CD4-positive, alpha-beta T cell (primary cell): ENCODE measurements at regions not wholly inside any gene's neighbourhood (a gene's known extent, or its start where the extent isn't known, plus 50 kb on each side); places are given as distances from the start of the nearest gene placed in this dataset.
"Not testable (repeated sequence)": the region's sequence is repeated elsewhere in the genome, so short reads cannot be mapped to it uniquely, and the experiment has no call there.

Experiments used
- ATAC-seq: fragments of 200-7000 bp; cut with Tn5 transposase; one replicate; pipeline ENCODE4 v1.10.0; 2022; ENCODE audit warnings: mild to moderate bottlenecking; ENCODE audit not compliant: poor library complexity
- CTCF ChIA-PET: fragments of 350-600 bp; sonication (Branson Sonifier 250); formaldehyde crosslinking; loops from one replicate; lab custom pipeline; 2021; ENCODE audit warnings: antibody characterized with exemption, inconsistent platforms; lab: Charles Lee
- POLR2A ChIA-PET: fragments of 350-600 bp; sonication (Branson Sonifier 250); formaldehyde crosslinking; loops from one replicate; lab custom pipeline; 2021; ENCODE audit warnings: antibody characterized with exemption, inconsistent platforms; lab: Charles Lee
- DNase-seq, 14 experiments: peaks; one replicate each; pipeline ENCODE4 v3.0.0-alpha.2; 2013 to 2020; ENCODE audit warnings: mixed read lengths in 2 of 14
- H3K27ac ChIP-seq, 2 donors: one replicate each; pipeline versions ENCODE4 v1.5.1 to v1.7.0; 2013; ENCODE audit warnings: low read length in 2 of 2, low read depth in 1 of 2, mild to moderate bottlenecking in 1 of 2
- H3K27me3 ChIP-seq, 2 experiments: 1 replicate in 1 of 2; 2 replicates in 1 of 2; pipeline versions ENCODE4 v1.6.1 to v1.7.0; 2013; ENCODE audit warnings: low read length in 2 of 2, control low read depth in 1 of 2, mild to moderate bottlenecking in 1 of 2, moderate library complexity in 1 of 2; ENCODE audit not compliant: insufficient read depth in 2 of 2, control insufficient read depth in 1 of 2
- H3K36me3 ChIP-seq: one replicate; pipeline ENCODE4 v1.6.1; 2013; ENCODE audit warnings: low read length, control low read depth; ENCODE audit not compliant: insufficient read depth
- H3K4me1 ChIP-seq: one replicate; pipeline ENCODE4 v1.6.1; 2013; ENCODE audit warnings: low read length, control low read depth; ENCODE audit not compliant: insufficient read depth
- H3K4me3 ChIP-seq: one replicate; pipeline ENCODE4 v1.5.1; 2013; ENCODE audit warnings: mild to moderate bottlenecking, low read length, moderate library complexity
- H3K9me3 ChIP-seq, 2 experiments: 1 replicate in 1 of 2; 2 replicates in 1 of 2; pipeline versions ENCODE4 v1.6.1 to v1.7.0; 2013; ENCODE audit warnings: low read length in 2 of 2, mild to moderate bottlenecking in 2 of 2, control low read depth in 1 of 2, moderate library complexity in 1 of 2; ENCODE audit not compliant: control insufficient read depth in 1 of 2, insufficient read depth in 1 of 2
- H3K27ac Mint-ChIP-seq: one replicate; pipeline ENCODE4 v1.8.0; 2020; ENCODE audit warnings: mixed read lengths
- H3K27me3 Mint-ChIP-seq: one replicate; pipeline ENCODE4 v1.8.0; 2021; ENCODE audit warnings: mixed read lengths
- H3K36me3 Mint-ChIP-seq: one replicate; pipeline ENCODE4 v1.8.0; 2021; ENCODE audit warnings: low read depth, mixed read lengths
- H3K4me1 Mint-ChIP-seq: one replicate; pipeline ENCODE4 v1.8.0; 2021; ENCODE audit warnings: low read depth, mixed read lengths
- H3K4me3 Mint-ChIP-seq: one replicate; pipeline ENCODE4 v1.8.0; 2020; ENCODE audit warnings: mild to moderate bottlenecking, mixed read lengths
- H3K9me3 Mint-ChIP-seq: one replicate; pipeline ENCODE4 v1.8.0; 2020; ENCODE audit warnings: mixed read lengths
- CTCF ChIP-seq: fragments of 200-600 bp; IDR thresholded peaks from one replicate; pipeline ENCODE4 v1.8.0; 2022; ENCODE audit warnings: antibody characterized with exemption, mild to moderate bottlenecking
- intact Hi-C, 2 experiments: fragments of 100-400 bp; cut with DNase I in 1 of 2; cut with micrococcal nuclease in 1 of 2; formaldehyde crosslinking; loops; one replicate each; pipeline versions ENCODE4 v1.15.1 to v1.9.0; 2023 to 2025; cut with DNase I, micrococcal nuclease

GRCh38 chr1:186255266-186255665 is 119.8 kb downstream of the TPR start:
- TF ChIP-seq CTCF: no peak
- Histone ChIP-seq H3K27ac (no peak overlapping the region), H3K4me3 (no peak overlapping the region), H3K4me1 (no peaks in the 10 kb centered on the region), H3K36me3 (no peaks in the 10 kb centered on the region), H3K9me3 (no peaks in the 10 kb centered on the region), H3K27me3 (no peaks in the 10 kb centered on the region)
- H3K9me3 Mint-ChIP-seq: peaks cover 6% of the 10 kb centered on the region
- ATAC-seq: no peak
- no peak overlapping the region for H3K4me3 Mint-ChIP-seq
- POLR2A ChIA-PET: no interaction called here
- no peak overlapping the region for H3K27ac Mint-ChIP-seq
- no peak for DNase-seq
- intact Hi-C loops: no loop called here
- peaks cover 1% of the 10 kb centered on the region for H3K36me3 Mint-ChIP-seq
- CTCF ChIA-PET: no interaction called here
- H3K4me1 Mint-ChIP-seq: no peaks in the 10 kb centered on the region
- H3K27me3 Mint-ChIP-seq: peaks cover 26% of the 10 kb centered on the region

- CTCF ChIA-PET: no interaction called here
- Mint-ChIP-seq H3K4me1 (no peaks in the 10 kb centered on the region), H3K27ac (no peak overlapping the region), H3K9me3 (peaks cover 12% of the 10 kb centered on the region), H3K4me3 (no peak overlapping the region), H3K27me3 (peaks cover 20% of the 10 kb centered on the region), H3K36me3 (peaks cover 5% of the 10 kb centered on the region)
- peaks cover 0 to 9% of the 10 kb centered on the region in 2 experiments for H3K9me3 ChIP-seq
- POLR2A ChIA-PET: no interaction called here
- ATAC-seq: no peak
- H3K4me1 ChIP-seq: no peaks in the 10 kb centered on the region
- TF ChIP-seq CTCF: no peak
- H3K36me3 ChIP-seq: no peaks in the 10 kb centered on the region
- no peaks in the 10 kb centered on the region for H3K27me3 ChIP-seq
- no peak overlapping the region for H3K4me3 ChIP-seq
- intact Hi-C loops: no loop called here
- no peak for DNase-seq
- H3K27ac ChIP-seq: no peak overlapping the region
These were observed 124.5 kb downstream of the TPR start for GRCh38 chr1:186250529-186250928.

- H3K27me3 ChIP-seq, H3K4me1 ChIP-seq, H3K36me3 ChIP-seq, CTCF ChIA-PET, H3K4me1 Mint-ChIP-seq, H3K36me3 Mint-ChIP-seq, H3K4me3 ChIP-seq, H3K27ac ChIP-seq, H3K27ac Mint-ChIP-seq, H3K9me3 ChIP-seq, DNase-seq, H3K4me3 Mint-ChIP-seq, ATAC-seq, H3K27me3 Mint-ChIP-seq, intact Hi-C loops: not testable (repeated sequence)
- POLR2A ChIA-PET: interaction anchor here (0.7 kb wide), 1 partner anchor 12 kb away, joined by 3 read pairs; no protein-coding TSS in a partner anchor
- peaks cover 12% of the 10 kb centered on the region for H3K9me3 Mint-ChIP-seq
These were observed 126.4 kb downstream of the TPR start for GRCh38 chr1:186248608-186249007.

- Histone ChIP-seq H3K4me3 (no peak overlapping the region), H3K27ac (no peak overlapping the region), H3K4me1 (no peaks in the 10 kb centered on the region), H3K36me3 (no peaks in the 10 kb centered on the region), H3K9me3 (peaks cover 0 to 8% of the 10 kb centered on the region in 2 experiments), H3K27me3 (no peaks in the 10 kb centered on the region)
- Mint-ChIP-seq H3K4me3 (no peak overlapping the region), H3K27ac (no peak overlapping the region), H3K36me3 (no peaks in the 10 kb centered on the region), H3K4me1 (no peaks in the 10 kb centered on the region), H3K9me3 (peaks cover 4% of the 10 kb centered on the region), H3K27me3 (no peaks in the 10 kb centered on the region)
- no peak for TF ChIP-seq CTCF
- ChIA-PET POLR2A (no interaction called here), CTCF (no interaction called here)
- intact Hi-C loops: no loop called here
- DNase-seq (no peak), ATAC-seq (no peak)
These were observed 130.2 kb downstream of the TPR start for GRCh38 chr1:186244825-186245224.
